KMS-11 (cell line): ENCODE measurements at regions not wholly inside any gene's neighbourhood (a gene's known extent, or its start where the extent isn't known, plus 50 kb on each side); places are given as distances from the start of the nearest gene placed in this dataset.
"Not testable (repeated sequence)": the region's sequence is repeated elsewhere in the genome, so short reads cannot be mapped to it uniquely, and the experiment has no call there.

Experiments
- H2AFZ ChIP-seq: fragments of 200-600 bp; sonication (generic); 2 replicates; pipeline ENCODE4 v1.6.1; 2016; ENCODE audit warnings: antibody characterized with exemption, mixed run types, low read depth
- H3K27ac ChIP-seq: fragments of 200-600 bp; sonication (generic); 2 replicates; pipeline ENCODE4 v1.6.1; 2016; ENCODE audit warnings: mild to moderate bottlenecking, mixed run types
- H3K27me3 ChIP-seq: fragments of 200-600 bp; sonication (generic); 2 replicates; pipeline ENCODE4 v1.6.1; 2017; ENCODE audit warnings: mild to moderate bottlenecking, low read depth, mixed run types, moderate library complexity; ENCODE audit not compliant: insufficient read depth
- H3K36me3 ChIP-seq: fragments of 200-600 bp; sonication (generic); 2 replicates; pipeline ENCODE4 v1.6.1; 2017; ENCODE audit warnings: mild to moderate bottlenecking, mixed run types; ENCODE audit not compliant: insufficient read depth
- H3K4me1 ChIP-seq: fragments of 200-600 bp; sonication (generic); 2 replicates; pipeline ENCODE4 v1.6.1; 2016; ENCODE audit warnings: mild to moderate bottlenecking, low read depth, mixed run types; ENCODE audit not compliant: poor library complexity, severe bottlenecking
- H3K4me2 ChIP-seq: fragments of 200-600 bp; sonication (generic); 2 replicates; pipeline ENCODE4 v1.7.0; 2016; ENCODE audit warnings: mild to moderate bottlenecking, mixed run types
- H3K4me3 ChIP-seq: fragments of 200-600 bp; sonication (generic); IDR thresholded peaks from 2 replicates; pipeline ENCODE4 v1.6.1; 2017; ENCODE audit warnings: low read depth, low read length, mixed read lengths; ENCODE audit not compliant: insufficient read depth
- H3K79me2 ChIP-seq: fragments of 200-600 bp; sonication (generic); 2 replicates; pipeline ENCODE4 v1.6.1; 2016; ENCODE audit warnings: low read depth, mixed run types; ENCODE audit not compliant: insufficient read depth
- H3K9ac ChIP-seq: fragments of 200-600 bp; sonication (generic); 2 replicates; pipeline ENCODE4 v1.6.1; 2016; ENCODE audit warnings: mild to moderate bottlenecking, mixed run types
- H4K20me1 ChIP-seq: fragments of 200-600 bp; sonication (generic); 2 replicates; pipeline ENCODE4 v1.6.1; 2016; ENCODE audit warnings: mild to moderate bottlenecking, mixed run types; ENCODE audit not compliant: insufficient read depth
- CTCF ChIP-seq: fragments of 200-600 bp; sonication (generic); conservative IDR thresholded peaks from 2 replicates; pipeline ENCODE4 v1.6.1; 2017; ENCODE audit warnings: low read depth, mild to moderate bottlenecking, antibody characterized with exemption, low read length, moderate library complexity, mixed read lengths

GRCh38 chr11:86145439-86146156 lies 76.7 kb upstream of the PICALM start:
- peaks cover 23% of the 10 kb centered on the region for H3K4me1 ChIP-seq
- H4K20me1 ChIP-seq, result no peaks in the 10 kb centered on the region
- no peaks in the 10 kb centered on the region for H3K79me2 ChIP-seq
- H3K9ac ChIP-seq, result no peak overlapping the region
- no peak overlapping the region for H3K27ac ChIP-seq
- no peak overlapping the region for H3K4me3 ChIP-seq
- H3K36me3 ChIP-seq, result no peaks in the 10 kb centered on the region
- no peak for TF ChIP-seq CTCF
- H2AFZ ChIP-seq, result no peak overlapping the region
- no peaks in the 10 kb centered on the region for H3K27me3 ChIP-seq
- no peak overlapping the region for H3K4me2 ChIP-seq

- Histone ChIP-seq H3K4me1 (peaks cover 16% of the 10 kb centered on the region), H4K20me1 (no peaks in the 10 kb centered on the region), H3K79me2 (no peaks in the 10 kb centered on the region), H3K4me3 (no peak overlapping the region), H3K9ac (no peak overlapping the region), H3K36me3 (no peaks in the 10 kb centered on the region), H3K27me3 (no peaks in the 10 kb centered on the region), H3K4me2 (no peak overlapping the region), H3K27ac (no peak overlapping the region), H2AFZ (no peak overlapping the region)
- TF ChIP-seq CTCF, result no peak
These were observed 76.0 kb upstream of the PICALM start for GRCh38 chr11:86144846-86145245.

- H3K4me1 ChIP-seq, result peaks cover 10% of the 10 kb centered on the region
- not testable (repeated sequence) for H2AFZ ChIP-seq
These were observed 75.2 kb upstream of the PICALM start for GRCh38 chr11:86144087-86144486.

GRCh38 chr11:86143087-86144030 lies 74.5 kb upstream of the PICALM start:
- Histone ChIP-seq H3K9ac (no peak overlapping the region), H3K4me3 (no peak overlapping the region), H3K36me3 (no peaks in the 10 kb centered on the region), H3K4me1 (peaks cover 10% of the 10 kb centered on the region), H3K79me2 (no peaks in the 10 kb centered on the region), H3K27ac (no peak overlapping the region), H2AFZ (peak overlapping the region; percentile 5; the same call in 1 of the 2 replicates), H3K4me2 (no peak overlapping the region; the same call in 1 of the 2 replicates), H3K27me3 (no peaks in the 10 kb centered on the region), H4K20me1 (no peaks in the 10 kb centered on the region)
- TF ChIP-seq CTCF, result no peak

More at GRCh38 chr11:86144087-86144486, 75.2 kb upstream of the PICALM start:
- not testable (repeated sequence) for H4K20me1 ChIP-seq, H3K9ac ChIP-seq, H3K4me3 ChIP-seq, H3K27ac ChIP-seq, H3K36me3 ChIP-seq, H3K4me2 ChIP-seq, H3K79me2 ChIP-seq, H3K27me3 ChIP-seq
